ENCODE measurements at regions not wholly inside any gene's neighbourhood (a gene's known extent, or its start where the extent isn't known, plus 50 kb on each side); places are given as distances from the start of the nearest gene placed in this dataset.

- TF ChIP-seq, protein P1, sequence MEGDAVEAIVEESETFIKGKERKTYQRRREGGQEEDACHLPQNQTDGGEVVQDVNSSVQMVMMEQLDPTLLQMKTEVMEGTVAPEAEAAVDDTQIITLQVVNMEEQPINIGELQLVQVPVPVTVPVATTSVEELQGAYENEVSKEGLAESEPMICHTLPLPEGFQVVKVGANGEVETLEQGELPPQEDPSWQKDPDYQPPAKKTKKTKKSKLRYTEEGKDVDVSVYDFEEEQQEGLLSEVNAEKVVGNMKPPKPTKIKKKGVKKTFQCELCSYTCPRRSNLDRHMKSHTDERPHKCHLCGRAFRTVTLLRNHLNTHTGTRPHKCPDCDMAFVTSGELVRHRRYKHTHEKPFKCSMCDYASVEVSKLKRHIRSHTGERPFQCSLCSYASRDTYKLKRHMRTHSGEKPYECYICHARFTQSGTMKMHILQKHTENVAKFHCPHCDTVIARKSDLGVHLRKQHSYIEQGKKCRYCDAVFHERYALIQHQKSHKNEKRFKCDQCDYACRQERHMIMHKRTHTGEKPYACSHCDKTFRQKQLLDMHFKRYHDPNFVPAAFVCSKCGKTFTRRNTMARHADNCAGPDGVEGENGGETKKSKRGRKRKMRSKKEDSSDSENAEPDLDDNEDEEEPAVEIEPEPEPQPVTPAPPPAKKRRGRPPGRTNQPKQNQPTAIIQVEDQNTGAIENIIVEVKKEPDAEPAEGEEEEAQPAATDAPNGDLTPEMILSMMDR (IDR thresholded peaks at IDR 0.05; ENCODE audit: low read depth, low read length, poor library complexity, severe bottlenecking), result no peak
- TF ChIP-seq EZH2phosphoT487 (IDR thresholded peaks at IDR 0.05; ENCODE audit: borderline replicate concordance, low read length), result no peak
Measured at GRCh38 chr16:65376601-65377000, 254.7 kb upstream of the CDH11 start.

Data from DOHH2 (cell line).